Suppressor macrophage treated with lipopolysaccharide for 4 hours (primary cell): ENCODE measurements at regions not wholly inside any gene's neighbourhood (a gene's known extent, or its start where the extent isn't known, plus 50 kb on each side); places are given as distances from the start of the nearest gene placed in this dataset.

Experiments
- DNase-seq: peaks from one replicate; pipeline ENCODE4 v3.0.0-alpha.2; 2020

DNA sequence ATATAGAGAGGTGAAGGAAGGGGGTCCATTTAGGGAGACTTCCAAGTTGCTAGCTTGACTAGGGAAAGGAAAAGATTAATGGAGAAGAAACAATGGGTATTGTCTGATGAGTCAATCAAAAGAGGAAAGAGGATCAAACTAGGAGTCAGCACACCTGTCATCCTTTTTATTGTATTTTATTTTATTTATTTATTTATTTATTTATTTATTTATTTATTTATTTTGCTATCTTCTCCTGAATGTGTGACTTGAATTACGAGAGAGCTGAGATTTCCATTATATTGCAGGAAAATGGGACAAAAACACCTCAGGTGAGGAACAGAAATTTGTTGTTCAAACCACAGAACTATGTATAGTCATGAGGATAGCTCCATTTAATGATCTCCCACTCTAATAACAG, 58.9 kb downstream of the NUDT11 start:
- DNase-seq = no peak

GRCh38 chrX:51435101-51435500, 61.3 kb downstream of the NUDT11 start:
- no peak for DNase-seq

- no peak for DNase-seq
Measured at GRCh38 chrX:51421972-51422597, 74.3 kb downstream of the NUDT11 start.

DNA sequence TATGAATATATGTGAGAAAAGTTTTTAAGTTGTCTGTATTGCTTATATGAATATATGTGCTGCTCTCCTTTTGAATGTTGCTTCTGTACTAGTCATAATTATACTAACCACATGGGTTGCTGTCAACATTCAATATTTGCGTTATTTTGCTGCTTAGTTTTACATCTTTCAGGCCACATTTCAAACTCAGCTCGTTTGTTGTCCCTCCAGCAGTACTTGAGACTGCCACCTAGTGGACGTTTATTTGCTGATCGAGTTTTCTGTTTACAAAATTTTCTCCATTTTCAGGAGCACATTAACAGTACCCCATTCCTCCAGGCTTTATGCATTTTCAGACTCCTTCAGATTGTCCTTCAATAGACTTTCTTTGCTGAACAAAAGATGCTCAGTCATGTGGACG, 75.8 kb downstream of the NUDT11 start:
- DNase-seq = peak; percentile 35

DNA sequence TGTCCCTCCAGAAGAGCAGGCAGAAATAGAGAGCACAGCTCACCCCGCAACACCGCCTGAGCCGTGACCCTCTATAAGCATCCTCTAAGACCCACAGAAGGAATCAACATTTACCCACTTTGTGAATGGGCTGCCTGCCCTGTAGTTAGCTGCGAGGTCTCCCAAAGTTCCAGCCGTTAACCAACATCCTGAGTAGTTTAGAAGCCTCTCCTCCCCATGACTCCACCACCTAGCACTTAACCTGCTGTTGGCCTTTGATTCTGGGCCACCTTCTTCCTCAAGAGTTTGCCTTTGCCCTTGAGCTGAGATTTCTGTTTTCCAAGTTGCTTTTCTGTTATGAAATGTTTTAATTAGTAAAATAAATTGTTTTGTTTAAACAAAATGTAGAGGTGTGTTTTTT, 75.8 kb downstream of the NUDT10 start:
- DNase-seq = no peak

DNA sequence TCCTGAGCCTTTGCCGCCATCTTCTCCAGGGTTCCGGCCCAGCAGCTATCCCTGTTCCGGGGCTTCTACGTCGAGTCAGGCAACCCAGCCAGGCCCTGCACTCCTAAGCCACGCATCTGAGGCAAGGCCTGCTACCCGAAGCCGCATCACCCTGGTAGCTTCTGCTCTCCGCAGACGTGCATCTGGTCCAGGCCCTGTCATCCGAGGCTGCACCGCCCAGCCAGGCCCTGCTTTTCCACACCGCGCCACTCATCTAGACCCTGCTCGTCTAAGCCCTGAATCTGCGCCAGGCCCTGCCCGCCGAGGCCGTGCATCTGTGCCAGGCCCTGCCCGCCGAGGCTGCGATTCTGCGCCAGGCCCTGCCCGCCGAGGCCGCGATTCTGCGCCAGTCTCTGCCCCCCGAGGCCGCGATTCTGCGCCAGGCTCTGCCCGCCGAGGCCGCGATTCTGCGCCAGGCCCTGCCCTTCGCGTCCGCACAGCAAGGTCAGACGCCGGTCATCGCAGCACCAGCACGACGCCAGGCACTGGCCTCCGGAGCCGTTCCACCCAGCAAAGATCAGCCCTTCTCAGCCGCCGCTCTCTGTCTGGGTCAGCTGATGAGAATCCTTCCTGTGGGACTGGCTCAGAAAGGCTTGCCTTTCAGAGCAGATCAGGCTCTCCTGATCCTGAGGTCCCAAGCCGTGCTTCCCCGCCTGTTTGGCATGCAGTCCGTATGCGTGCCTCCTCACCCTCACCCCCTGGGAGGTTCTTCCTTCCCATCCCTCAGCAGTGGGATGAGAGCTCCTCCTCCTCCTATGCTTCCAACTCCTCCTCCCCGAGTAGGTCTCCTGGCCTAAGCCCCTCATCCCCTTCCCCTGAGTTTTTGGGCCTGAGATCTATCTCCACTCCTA, 75.1 kb downstream of the NUDT10 start:
- no peak for DNase-seq

DNA sequence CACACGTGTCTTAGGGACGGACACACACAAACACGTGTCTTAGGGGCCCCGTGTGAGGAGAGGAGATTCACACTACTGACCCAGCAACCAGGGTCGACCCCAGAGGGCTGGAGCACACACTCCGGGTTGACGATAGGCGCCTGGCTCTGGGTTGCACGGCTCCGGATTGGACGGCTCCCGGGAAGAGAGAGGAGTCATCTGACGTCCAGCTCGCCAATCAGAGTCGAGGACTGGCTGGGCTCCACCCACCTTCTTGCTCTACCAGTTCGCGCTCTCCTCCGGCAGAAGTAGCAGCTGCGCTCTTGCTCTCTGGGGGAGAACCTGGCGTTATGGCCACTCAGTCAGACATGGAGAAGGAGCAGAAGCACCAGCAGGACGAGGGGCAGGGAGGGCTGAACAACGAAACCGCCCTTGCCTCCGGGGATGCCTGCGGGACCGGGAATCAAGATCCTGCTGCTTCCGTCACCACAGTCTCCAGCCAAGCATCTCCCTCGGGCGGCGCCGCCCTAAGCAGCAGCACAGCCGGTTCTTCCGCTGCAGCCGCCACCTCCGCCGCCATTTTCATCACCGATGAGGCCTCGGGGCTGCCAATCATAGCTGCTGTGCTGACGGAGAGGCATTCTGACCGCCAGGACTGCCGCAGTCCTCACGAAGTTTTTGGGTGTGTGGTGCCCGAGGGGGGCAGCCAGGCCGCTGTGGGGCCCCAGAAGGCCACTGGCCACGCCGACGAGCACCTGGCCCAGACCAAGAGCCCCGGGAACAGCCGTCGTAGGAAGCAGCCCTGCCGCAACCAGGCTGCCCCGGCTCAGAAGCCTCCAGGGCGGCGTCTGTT, 74.3 kb downstream of the NUDT10 start:
- DNase-seq = no peak

- DNase-seq = no peak
Measured at GRCh38 chrX:51404445-51404844, 71.8 kb downstream of the NUDT10 start.

GRCh38 chrX:51395810-51396728, 63.4 kb downstream of the NUDT10 start:
- no peak for DNase-seq

DNA sequence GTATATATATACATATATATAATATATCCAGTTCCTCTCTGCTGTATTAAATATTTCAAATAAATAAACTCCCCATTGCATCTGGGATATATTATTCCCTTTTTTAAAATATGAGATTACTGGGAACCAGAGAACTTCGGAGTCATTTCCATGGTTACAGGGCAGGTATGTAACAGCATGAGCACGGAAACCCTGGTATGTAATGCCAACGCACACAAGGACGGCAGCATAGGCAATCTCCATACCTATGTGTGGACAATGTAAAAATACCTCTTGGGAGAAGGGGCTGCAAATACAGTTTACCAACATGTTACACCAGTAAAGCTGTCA, 62.8 kb downstream of the NUDT10 start:
- no peak for DNase-seq
